ENCODE measurements at regions not wholly inside any gene's neighbourhood (a gene's known extent, or its start where the extent isn't known, plus 50 kb on each side); places are given as distances from the start of the nearest gene placed in this dataset.

DNA sequence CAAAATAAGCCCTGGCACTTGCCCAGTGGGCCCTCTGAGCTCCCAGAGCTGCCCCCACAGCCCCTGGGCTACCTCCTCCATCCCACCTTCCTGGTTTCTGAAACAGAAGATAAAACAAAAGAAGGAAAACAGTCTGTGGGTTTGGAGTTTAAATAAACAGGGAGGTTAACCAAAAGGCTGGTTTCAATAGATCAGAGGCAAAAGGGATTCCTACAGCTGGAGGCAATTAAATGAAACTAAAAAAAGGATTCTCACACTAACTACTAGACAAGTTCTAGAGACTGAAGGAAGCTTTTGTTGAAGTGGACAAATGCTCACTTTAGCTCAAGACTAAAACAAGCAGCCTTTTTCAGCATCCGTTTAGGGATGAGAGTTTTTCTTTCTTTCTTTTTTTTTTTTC lies 569.8 kb downstream of the FGF9 start:
- TF ChIP-seq CTCF (IDR thresholded peaks at IDR 0.05) = no peak
- no peak for TF ChIP-seq ZFX (IDR thresholded peaks at IDR 0.05; ENCODE audit: borderline replicate concordance)

Measured in 22Rv1 (cell line).